ENCODE measurements at regions not wholly inside any gene's neighbourhood (a gene's known extent, or its start where the extent isn't known, plus 50 kb on each side); places are given as distances from the start of the nearest gene placed in this dataset.
"Not testable (repeated sequence)": the region's sequence is repeated elsewhere in the genome, so short reads cannot be mapped to it uniquely, and the experiment has no call there.

DNA sequence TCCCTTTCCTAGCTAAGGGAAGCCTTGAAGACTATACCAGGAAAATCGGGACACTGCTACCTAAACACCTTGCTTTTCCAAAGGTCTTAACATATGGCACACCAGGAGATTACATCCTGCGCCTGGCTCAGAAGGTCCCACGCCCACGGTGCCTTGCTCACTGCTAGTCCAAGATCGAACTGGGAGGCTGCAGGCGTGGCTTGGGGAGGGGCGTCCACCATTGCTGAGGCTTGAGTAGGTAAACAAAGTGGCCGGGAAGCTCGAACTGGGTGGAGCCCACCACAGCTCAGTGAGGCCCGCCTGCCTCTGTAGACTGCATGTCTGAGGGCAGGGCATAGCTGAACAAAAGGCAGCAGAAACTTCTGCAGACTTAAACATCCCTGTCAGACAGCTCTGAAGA lies 459.7 kb upstream of the EYS start:
- TF ChIP-seq, protein P1, sequence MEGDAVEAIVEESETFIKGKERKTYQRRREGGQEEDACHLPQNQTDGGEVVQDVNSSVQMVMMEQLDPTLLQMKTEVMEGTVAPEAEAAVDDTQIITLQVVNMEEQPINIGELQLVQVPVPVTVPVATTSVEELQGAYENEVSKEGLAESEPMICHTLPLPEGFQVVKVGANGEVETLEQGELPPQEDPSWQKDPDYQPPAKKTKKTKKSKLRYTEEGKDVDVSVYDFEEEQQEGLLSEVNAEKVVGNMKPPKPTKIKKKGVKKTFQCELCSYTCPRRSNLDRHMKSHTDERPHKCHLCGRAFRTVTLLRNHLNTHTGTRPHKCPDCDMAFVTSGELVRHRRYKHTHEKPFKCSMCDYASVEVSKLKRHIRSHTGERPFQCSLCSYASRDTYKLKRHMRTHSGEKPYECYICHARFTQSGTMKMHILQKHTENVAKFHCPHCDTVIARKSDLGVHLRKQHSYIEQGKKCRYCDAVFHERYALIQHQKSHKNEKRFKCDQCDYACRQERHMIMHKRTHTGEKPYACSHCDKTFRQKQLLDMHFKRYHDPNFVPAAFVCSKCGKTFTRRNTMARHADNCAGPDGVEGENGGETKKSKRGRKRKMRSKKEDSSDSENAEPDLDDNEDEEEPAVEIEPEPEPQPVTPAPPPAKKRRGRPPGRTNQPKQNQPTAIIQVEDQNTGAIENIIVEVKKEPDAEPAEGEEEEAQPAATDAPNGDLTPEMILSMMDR (IDR thresholded peaks at IDR 0.05; ENCODE audit: poor library complexity), result not testable (repeated sequence)
- TF ChIP-seq EZH2 (IDR thresholded peaks at IDR 0.05; ENCODE audit: borderline replicate concordance); EZH2phosphoT487 (IDR thresholded peaks at IDR 0.05; ENCODE audit: low read depth, severe bottlenecking, unreplicated experiment): not testable (repeated sequence)

Measured in hepatocyte (in vitro differentiated cells).